ENCODE measurements at regions not wholly inside any gene's neighbourhood (a gene's known extent, or its start where the extent isn't known, plus 50 kb on each side); places are given as distances from the start of the nearest gene placed in this dataset.

DNA sequence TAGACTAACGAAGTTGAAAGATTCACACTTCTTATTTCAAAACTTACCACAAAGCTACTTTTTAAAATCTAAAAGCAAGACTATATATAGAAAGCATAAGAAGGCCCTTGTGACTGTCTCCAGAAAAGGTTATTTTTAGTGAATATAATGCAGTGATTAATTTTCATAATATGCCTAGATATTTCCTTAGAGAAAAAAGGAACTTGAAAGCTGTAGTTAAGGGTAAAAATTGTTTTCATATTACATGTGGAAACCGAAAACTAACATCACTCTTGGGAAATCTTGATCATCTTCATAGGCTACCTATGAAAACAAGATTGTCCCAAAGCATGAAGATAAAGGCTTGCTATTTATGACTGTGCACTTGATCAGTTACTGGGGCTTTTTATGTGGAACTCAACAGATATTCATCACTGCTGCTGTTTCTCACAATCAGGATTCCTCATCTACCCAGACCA, 223.2 kb downstream of the SH2D4B start:
- DNase-seq (ENCODE audit: insufficient read length, low spot score) (no peak), FAIRE-seq (no peak)
- TF ChIP-seq, protein P1, sequence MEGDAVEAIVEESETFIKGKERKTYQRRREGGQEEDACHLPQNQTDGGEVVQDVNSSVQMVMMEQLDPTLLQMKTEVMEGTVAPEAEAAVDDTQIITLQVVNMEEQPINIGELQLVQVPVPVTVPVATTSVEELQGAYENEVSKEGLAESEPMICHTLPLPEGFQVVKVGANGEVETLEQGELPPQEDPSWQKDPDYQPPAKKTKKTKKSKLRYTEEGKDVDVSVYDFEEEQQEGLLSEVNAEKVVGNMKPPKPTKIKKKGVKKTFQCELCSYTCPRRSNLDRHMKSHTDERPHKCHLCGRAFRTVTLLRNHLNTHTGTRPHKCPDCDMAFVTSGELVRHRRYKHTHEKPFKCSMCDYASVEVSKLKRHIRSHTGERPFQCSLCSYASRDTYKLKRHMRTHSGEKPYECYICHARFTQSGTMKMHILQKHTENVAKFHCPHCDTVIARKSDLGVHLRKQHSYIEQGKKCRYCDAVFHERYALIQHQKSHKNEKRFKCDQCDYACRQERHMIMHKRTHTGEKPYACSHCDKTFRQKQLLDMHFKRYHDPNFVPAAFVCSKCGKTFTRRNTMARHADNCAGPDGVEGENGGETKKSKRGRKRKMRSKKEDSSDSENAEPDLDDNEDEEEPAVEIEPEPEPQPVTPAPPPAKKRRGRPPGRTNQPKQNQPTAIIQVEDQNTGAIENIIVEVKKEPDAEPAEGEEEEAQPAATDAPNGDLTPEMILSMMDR (IDR thresholded peaks at IDR 0.05; ENCODE audit: insufficient read depth, missing control alignments): no peak

DNA sequence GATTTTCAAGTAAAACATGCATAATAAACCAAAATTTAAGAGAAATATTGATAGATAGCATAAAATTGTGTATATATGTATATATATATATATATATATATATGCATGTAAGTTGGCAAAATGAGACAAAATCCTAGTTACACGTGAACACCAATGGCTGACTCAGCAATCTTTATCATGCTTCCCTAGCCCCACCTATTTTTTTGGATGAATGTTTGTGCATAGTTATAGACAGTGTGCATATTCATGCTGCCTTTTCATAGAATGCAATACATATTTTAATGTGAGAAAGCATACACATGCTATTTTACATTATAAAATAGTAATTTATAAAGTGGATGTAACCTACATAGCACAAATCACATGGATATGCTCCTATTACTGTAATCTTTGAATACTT, 230.3 kb downstream of the SH2D4B start:
- FAIRE-seq (no peak), DNase-seq (ENCODE audit: insufficient read length, low spot score) (no peak)

DNA sequence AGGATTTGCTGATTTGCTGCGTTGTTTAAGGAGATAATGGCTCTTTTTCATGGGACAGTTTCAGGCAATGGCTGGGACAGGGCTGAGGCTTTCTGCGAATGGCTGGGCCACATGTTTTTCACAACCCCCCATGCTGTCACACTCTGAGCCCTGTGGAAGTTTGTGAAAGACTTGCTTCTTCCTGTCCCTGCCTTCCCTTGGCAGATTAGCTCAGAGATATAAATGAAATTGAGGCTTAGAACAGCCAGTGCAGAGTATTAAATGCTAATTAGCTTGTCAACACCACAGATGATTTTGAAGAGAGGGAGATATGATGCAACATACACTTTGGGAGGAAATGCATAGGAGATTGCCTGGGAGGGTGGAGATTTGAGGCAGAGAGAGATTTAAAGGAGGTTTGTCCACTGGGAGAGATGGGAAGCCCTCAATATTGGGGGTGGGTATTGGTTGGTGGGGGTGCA, 232.0 kb downstream of the SH2D4B start:
- no peak for DNase-seq (ENCODE audit: insufficient read length, low spot score)
- TF ChIP-seq, protein P1 (IDR thresholded peaks at IDR 0.05; ENCODE audit: insufficient read depth, missing control alignments): no peak
- FAIRE-seq: no peak

More for the DNA sequence above, 230.3 kb downstream of the SH2D4B start:
- TF ChIP-seq, protein P1 (IDR thresholded peaks at IDR 0.05; ENCODE audit: insufficient read depth, missing control alignments): no peak

DNA sequence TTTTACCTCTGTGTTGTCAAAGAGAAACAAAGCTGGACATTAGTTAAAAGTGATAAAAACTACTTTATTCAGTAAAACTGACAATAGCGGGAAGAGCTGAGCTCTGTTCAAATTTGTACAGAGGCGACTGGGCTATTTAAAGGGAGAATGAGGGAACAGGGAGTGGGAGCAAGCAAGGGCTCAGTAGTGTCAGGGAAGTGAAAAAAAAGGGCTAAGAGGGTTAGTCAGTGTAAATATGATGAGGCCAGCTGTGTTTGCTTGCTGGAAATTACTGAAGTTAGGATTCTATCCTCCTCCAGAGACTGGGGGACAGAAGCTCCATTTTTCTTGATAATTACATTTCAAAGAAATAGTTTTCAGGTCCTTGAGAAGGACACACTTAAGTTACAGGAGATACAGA, 232.5 kb downstream of the SH2D4B start:
- FAIRE-seq: no peak
- TF ChIP-seq, protein P1 (IDR thresholded peaks at IDR 0.05; ENCODE audit: insufficient read depth, missing control alignments): no peak
- no peak for DNase-seq (ENCODE audit: insufficient read length, low spot score)

DNA sequence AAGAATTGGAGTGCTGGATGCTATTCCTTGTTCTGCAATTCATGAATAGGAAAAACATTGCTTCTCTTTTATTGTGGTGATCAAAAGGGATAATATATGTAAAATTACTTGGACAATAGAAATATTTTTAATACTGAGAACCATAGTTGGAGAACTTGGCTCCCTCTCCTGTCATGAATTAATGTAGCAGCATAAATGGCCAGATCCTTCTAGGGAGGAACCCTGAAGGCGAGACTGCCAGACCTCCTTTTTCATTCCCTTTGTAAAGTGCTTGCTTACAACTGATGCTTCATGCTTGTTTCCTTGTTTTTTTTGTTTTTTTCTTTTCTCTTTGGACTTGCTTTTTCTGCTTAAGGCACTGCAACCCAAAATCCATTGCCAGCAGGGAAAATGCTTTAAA, 233.6 kb downstream of the SH2D4B start:
- TF ChIP-seq, protein P1 (IDR thresholded peaks at IDR 0.05; ENCODE audit: insufficient read depth, missing control alignments): no peak
- DNase-seq (ENCODE audit: insufficient read length, low spot score): no peak
- FAIRE-seq: no peak

DNA sequence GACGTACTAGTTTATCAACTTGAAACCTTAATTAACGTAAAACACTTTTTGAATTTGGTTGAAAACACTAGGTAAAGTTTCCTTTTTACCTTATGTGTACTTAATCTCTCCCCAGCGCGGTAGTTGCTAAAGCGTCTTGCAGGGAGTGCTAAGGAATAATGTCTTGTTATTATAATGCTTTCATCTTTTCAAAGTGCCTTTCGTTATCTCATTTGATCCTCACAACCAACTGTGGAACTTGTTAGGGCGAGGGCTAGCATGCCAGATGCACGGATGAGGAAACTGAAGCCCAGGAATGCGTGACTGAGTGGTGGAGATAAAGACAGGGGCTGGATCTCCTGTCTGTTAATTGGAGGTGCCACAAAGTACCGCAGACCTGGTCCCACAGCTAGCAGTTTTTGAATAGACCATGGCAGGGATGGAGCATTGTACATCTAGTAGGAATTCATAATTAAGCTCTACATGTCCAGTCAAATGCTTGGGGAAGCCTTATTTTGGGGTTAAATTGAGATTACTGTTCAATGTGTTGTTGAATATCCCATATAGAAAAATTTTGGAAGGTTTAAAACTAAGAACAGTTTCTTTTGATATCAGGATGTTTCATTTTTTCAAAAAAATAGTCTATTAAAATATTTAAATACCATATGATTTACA, 234.3 kb downstream of the SH2D4B start:
- FAIRE-seq: no peak
- TF ChIP-seq, protein P1 (IDR thresholded peaks at IDR 0.05; ENCODE audit: insufficient read depth, missing control alignments): no peak

DNA sequence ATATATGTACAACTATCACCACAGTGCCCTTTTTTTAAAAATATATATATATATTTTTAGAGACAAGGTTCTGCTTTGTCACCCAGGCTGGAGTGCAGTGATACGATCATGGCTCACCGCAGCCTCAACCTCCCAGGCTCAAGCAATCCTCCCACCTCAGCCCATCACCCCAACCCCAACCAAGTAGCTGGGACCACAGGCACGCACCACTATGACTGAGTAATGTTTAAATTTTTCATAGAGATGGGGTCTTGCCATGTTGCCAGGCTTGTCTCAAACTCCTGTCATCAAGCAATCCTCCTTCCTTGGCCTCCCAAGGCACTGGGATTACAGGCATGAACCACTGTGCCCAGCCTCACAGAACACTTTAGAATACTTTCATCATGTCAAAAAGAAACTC, 234.9 kb downstream of the SH2D4B start:
- no peak for DNase-seq (ENCODE audit: insufficient read length, low spot score)
- no peak for FAIRE-seq
- TF ChIP-seq, protein P1 (IDR thresholded peaks at IDR 0.05; ENCODE audit: insufficient read depth, missing control alignments): no peak

More for the DNA sequence above, 234.3 kb downstream of the SH2D4B start:
- no peak for DNase-seq (ENCODE audit: insufficient read length, low spot score)

Measured in D721Med (cell line).